ENCODE measurements at regions not wholly inside any gene's neighbourhood (a gene's known extent, or its start where the extent isn't known, plus 50 kb on each side); places are given as distances from the start of the nearest gene placed in this dataset.

- TF ChIP-seq POLR2A (IDR thresholded peaks at IDR 0.05; ENCODE audit: low read length) (no peak), GATA1 (IDR thresholded peaks at IDR 0.05; ENCODE audit: low read depth, low read length) (no peak)
Measured at GRCh38 chr11:112508750-112509149, 248.1 kb upstream of the PLET1 start.

All from erythroblast (primary cell).